SK-N-SH (cell line): ENCODE measurements at regions not wholly inside any gene's neighbourhood (a gene's known extent, or its start where the extent isn't known, plus 50 kb on each side); places are given as distances from the start of the nearest gene placed in this dataset.

ENCODE experiments used
- CTCF ChIA-PET: fragments of 300-600, 350-600 bp; formaldehyde crosslinking; extraction: SDS; loops from one replicate; lab custom pipeline; 2021; lab: Yijun Ruan, JAX
- POLR2A ChIA-PET: fragments of 350-600 bp; sonication (Branson Sonifier 250); formaldehyde crosslinking; extraction: SDS; loops from one replicate; lab custom pipeline; 2020; ENCODE audit warnings: antibody characterized with exemption, inconsistent platforms; lab: Yijun Ruan, JAX
- DNase-seq: peaks from one replicate; pipeline ENCODE4 v3.0.0; 2012
- H2AFZ ChIP-seq: fragments of 200-600 bp; sonication (generic); 2 replicates; pipeline ENCODE4 v1.8.1; 2016; ENCODE audit warnings: antibody characterized with exemption, mild to moderate bottlenecking, low read depth
- H3F3A ChIP-seq: fragments of 200-600 bp; sonication (generic); replicated peaks from 2 replicates; pipeline ENCODE3; 2016; ENCODE audit warnings: antibody characterized with exemption, mild to moderate bottlenecking; ENCODE audit not compliant: insufficient read depth
- H3K27ac ChIP-seq, 2 experiments: fragments of 200-500 bp in 1 of 2; fragments of 200-600 bp in 1 of 2; sonication (Bioruptor generic) in 1 of 2; sonication (generic), shearing (Covaris generic) in 1 of 2; 2 replicates each; pipeline versions ENCODE4 v1.5.1 to v1.6.1; 2014 to 2016; ENCODE audit warnings: low read depth in 2 of 2, inconsistent platforms in 1 of 2, low read length in 1 of 2, mild to moderate bottlenecking in 1 of 2, mixed read lengths in 1 of 2
- H3K27me3 ChIP-seq: fragments of 200-600 bp; sonication (generic), shearing (Covaris generic); 2 replicates; pipeline ENCODE4 v1.6.1; 2016; ENCODE audit warnings: mixed run types; ENCODE audit not compliant: insufficient read depth
- H3K36me3 ChIP-seq, 2 experiments: fragments of 200-500 bp in 1 of 2; fragments of 200-600 bp in 1 of 2; sonication (Bioruptor generic) in 1 of 2; sonication (generic) in 1 of 2; replicated peaks in 1 of 2; 2 replicates each; pipeline versions ENCODE3 to v1.5.1; 2014 to 2016; ENCODE audit warnings: low read length in 1 of 2, mild to moderate bottlenecking in 1 of 2; ENCODE audit not compliant: insufficient read depth in 2 of 2, control insufficient read depth in 1 of 2
- H3K4me1 ChIP-seq, 2 experiments: fragments of 200-500 bp in 1 of 2; fragments of 200-600 bp in 1 of 2; sonication (Bioruptor generic) in 1 of 2; sonication (generic), shearing (Covaris generic) in 1 of 2; 2 replicates each; pipeline versions ENCODE4 v1.5.1 to v1.6.1; 2014 to 2016; ENCODE audit warnings: low read depth in 1 of 2, low read length in 1 of 2, mixed run types in 1 of 2; ENCODE audit not compliant: insufficient read depth in 2 of 2, control insufficient read depth in 1 of 2
- H3K4me2 ChIP-seq: fragments of 200-600 bp; sonication (generic), shearing (Covaris generic); 2 replicates; pipeline ENCODE4 v1.6.1; 2017; ENCODE audit warnings: mixed run types
- H3K4me3 ChIP-seq, 2 experiments: fragments of 200-500 bp in 1 of 2; fragments of 200-600 bp in 1 of 2; sonication (Bioruptor generic) in 1 of 2; sonication (generic), shearing (Covaris generic) in 1 of 2; 2 replicates each; pipeline versions ENCODE4 v1.5.1 to v1.8.1; 2014 to 2016; ENCODE audit warnings: low read depth in 2 of 2, inconsistent platforms in 1 of 2, low read length in 1 of 2, mild to moderate bottlenecking in 1 of 2, mixed read lengths in 1 of 2, moderate library complexity in 1 of 2
- H3K79me2 ChIP-seq: fragments of 200-600 bp; sonication (generic); 2 replicates; pipeline ENCODE4 v1.8.1; 2017; ENCODE audit warnings: mild to moderate bottlenecking; ENCODE audit not compliant: insufficient read depth
- H3K9ac ChIP-seq: fragments of 200-600 bp; sonication (generic); 2 replicates; pipeline ENCODE4 v1.6.1; 2017; ENCODE audit warnings: mixed run types
- H3K9me2 ChIP-seq: fragments of 200-600 bp; sonication (generic); 2 replicates; pipeline ENCODE4 v1.6.1; 2017; ENCODE audit warnings: mixed run types
- H3K9me3 ChIP-seq: fragments of 200-600 bp; sonication (generic); 2 replicates; pipeline ENCODE4 v1.6.1; 2017; ENCODE audit warnings: mixed run types, mild to moderate bottlenecking, moderate library complexity
- H4K20me1 ChIP-seq: fragments of 200-600 bp; sonication (generic); 2 replicates; pipeline ENCODE4 v1.6.1; 2017; ENCODE audit warnings: mild to moderate bottlenecking, mixed run types; ENCODE audit not compliant: insufficient read depth
- CHD2 ChIP-seq: fragments of 150-350 bp; IDR thresholded peaks from 2 replicates; pipeline ENCODE4 v1.6.1; 2018; ENCODE audit warnings: low read length; ENCODE audit not compliant: partially characterized antibody
- ELF1 ChIP-seq: IDR thresholded peaks from 2 replicates; pipeline ENCODE4 v1.4.0; 2012
- EP300 ChIP-seq, 2 experiments: IDR thresholded peaks; 2 replicates each; pipeline versions ENCODE4 v1.4.0 to v1.6.1; 2012; ENCODE audit warnings: borderline replicate concordance in 1 of 2, low read depth in 1 of 2, low read length in 1 of 2
- FOXM1 ChIP-seq: IDR thresholded peaks from 2 replicates; pipeline ENCODE4 v1.4.0; 2012; ENCODE audit warnings: low read depth, mild to moderate bottlenecking
- GABPA ChIP-seq: IDR thresholded peaks from 2 replicates; pipeline ENCODE4 v1.4.0; 2012; ENCODE audit warnings: low read depth, mild to moderate bottlenecking
- GATA2 ChIP-seq: sonication (generic); formaldehyde crosslinking; IDR thresholded peaks from 2 replicates; pipeline ENCODE4 v1.5.0; 2020; ENCODE audit warnings: mild to moderate bottlenecking, missing genetic modification reagents
- MXI1 ChIP-seq: IDR thresholded peaks from 2 replicates; pipeline ENCODE4 v1.6.1; 2012; ENCODE audit warnings: mild to moderate bottlenecking, low read depth, low read length, improper control_type of control experiment
- NRF1 ChIP-seq: IDR thresholded peaks from 2 replicates; pipeline ENCODE4 v1.6.1; 2012; ENCODE audit warnings: low read depth, mild to moderate bottlenecking, low read length
- POLR2AphosphoS5 ChIP-seq: IDR thresholded peaks from 2 replicates; pipeline ENCODE4 v1.6.1; 2012; ENCODE audit warnings: low read depth, low read length
- RAD21 ChIP-seq: IDR thresholded peaks from 2 replicates; pipeline ENCODE4 v1.6.1; 2012; ENCODE audit warnings: mild to moderate bottlenecking, low read length
- REST ChIP-seq: IDR thresholded peaks from 2 replicates; pipeline ENCODE4 v1.6.1; 2012; ENCODE audit warnings: mild to moderate bottlenecking, low read depth, low read length, moderate library complexity
- RXRA ChIP-seq: IDR thresholded peaks from 2 replicates; pipeline ENCODE4 v1.4.0; 2012; ENCODE audit warnings: low read depth, mild to moderate bottlenecking, borderline replicate concordance
- SIN3A ChIP-seq: IDR thresholded peaks from 2 replicates; pipeline ENCODE4 v1.6.1; 2012; ENCODE audit warnings: low read depth, mild to moderate bottlenecking, low read length, moderate library complexity, borderline replicate concordance
- SMC3 ChIP-seq: IDR thresholded peaks from 2 replicates; pipeline ENCODE4 v1.6.1; 2012; ENCODE audit warnings: low read depth, low read length, improper control_type of control experiment
- TAF1 ChIP-seq: IDR thresholded peaks from 2 replicates; pipeline ENCODE4 v1.6.1; 2012; ENCODE audit warnings: low read depth, mild to moderate bottlenecking, low read length, moderate library complexity, borderline replicate concordance
- TCF12 ChIP-seq: IDR thresholded peaks from 2 replicates; pipeline ENCODE4 v1.4.0; 2012
- TEAD4 ChIP-seq: IDR thresholded peaks from 2 replicates; pipeline ENCODE4 v1.4.0; 2012; ENCODE audit warnings: mild to moderate bottlenecking, borderline replicate concordance; ENCODE audit not compliant: insufficient read depth
- WGBS: methylation state at CpG from one replicate; pipeline ENCODE4 v1.1.6; 2017; ENCODE audit warnings: low lambda C conversion rate; 5-methylcytosine and 5-hydroxymethylcytosine counted together
- TF ChIP-seq, protein P1 (sequence below): fragments of 150-350 bp; IDR thresholded peaks from 2 replicates; pipeline ENCODE4 v1.6.1; 2017; ENCODE audit warnings: antibody characterized with exemption, low read length, low read depth, borderline replicate concordance
- TF ChIP-seq, protein P2 (sequence below): IDR thresholded peaks from 2 replicates; pipeline ENCODE4 v1.4.0; 2012; ENCODE audit warnings: low read depth, borderline replicate concordance

DNA sequence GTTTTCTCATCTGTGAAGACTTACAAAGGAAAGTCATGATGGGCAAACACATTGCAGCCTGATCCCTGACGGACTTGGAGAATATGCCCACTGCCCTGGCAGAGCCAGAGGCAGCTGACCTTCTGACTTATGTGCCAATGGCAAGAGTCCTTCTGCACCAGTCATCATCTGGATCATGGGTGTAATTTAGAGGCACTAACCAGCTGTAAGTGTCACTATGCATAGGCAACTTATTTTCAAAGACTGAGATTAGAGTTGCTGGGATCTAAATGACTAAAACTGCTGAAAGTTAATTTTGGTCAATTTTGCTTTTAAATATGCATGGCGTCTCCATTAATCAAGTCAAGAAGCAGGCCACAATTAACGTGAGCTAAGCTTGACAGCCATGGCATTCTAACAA, 261.2 kb downstream of the BCL11A start:
- H3K27ac ChIP-seq, result no peak overlapping the region
- H4K20me1 ChIP-seq, result no peaks in the 10 kb centered on the region
- DNase-seq, result no peak
- no peaks in the 10 kb centered on the region for H3K4me1 ChIP-seq
- H3K9ac ChIP-seq, result no peak overlapping the region
- TF ChIP-seq CHD2, result no peak
- TF ChIP-seq GATA2 (CRISPR knock-in tag), result no peak
- TF ChIP-seq NRF1, result no peak
- TF ChIP-seq RAD21, result no peak
- no peak for TF ChIP-seq TCF12
- TF ChIP-seq TAF1, result no peak
- no peak for TF ChIP-seq FOXM1
- TF ChIP-seq EP300 (IDR thresholded peaks at IDR 0.05; ENCODE audit: borderline replicate concordance in 1 of 2, low read depth in 1 of 2, low read length in 1 of 2), result no peak
- TF ChIP-seq POLR2AphosphoS5, result no peak
- TF ChIP-seq, protein P1, sequence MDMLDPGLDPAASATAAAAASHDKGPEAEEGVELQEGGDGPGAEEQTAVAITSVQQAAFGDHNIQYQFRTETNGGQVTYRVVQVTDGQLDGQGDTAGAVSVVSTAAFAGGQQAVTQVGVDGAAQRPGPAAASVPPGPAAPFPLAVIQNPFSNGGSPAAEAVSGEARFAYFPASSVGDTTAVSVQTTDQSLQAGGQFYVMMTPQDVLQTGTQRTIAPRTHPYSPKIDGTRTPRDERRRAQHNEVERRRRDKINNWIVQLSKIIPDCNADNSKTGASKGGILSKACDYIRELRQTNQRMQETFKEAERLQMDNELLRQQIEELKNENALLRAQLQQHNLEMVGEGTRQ, result no peak
- no peak for TF ChIP-seq RXRA
- no peak for TF ChIP-seq SMC3
- TF ChIP-seq REST, result no peak
- no peak for TF ChIP-seq TEAD4
- no peak for TF ChIP-seq ELF1
- no peak for TF ChIP-seq GABPA
- no peak for TF ChIP-seq SIN3A
- TF ChIP-seq, protein P2, sequence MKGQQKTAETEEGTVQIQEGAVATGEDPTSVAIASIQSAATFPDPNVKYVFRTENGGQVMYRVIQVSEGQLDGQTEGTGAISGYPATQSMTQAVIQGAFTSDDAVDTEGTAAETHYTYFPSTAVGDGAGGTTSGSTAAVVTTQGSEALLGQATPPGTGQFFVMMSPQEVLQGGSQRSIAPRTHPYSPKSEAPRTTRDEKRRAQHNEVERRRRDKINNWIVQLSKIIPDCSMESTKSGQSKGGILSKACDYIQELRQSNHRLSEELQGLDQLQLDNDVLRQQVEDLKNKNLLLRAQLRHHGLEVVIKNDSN, result no peak
- TF ChIP-seq MXI1, result no peak
- ChIA-PET POLR2A (no interaction called here), CTCF (interaction anchor here (0.7 kb wide), 1 partner anchor 382 kb away, joined by 3 read pairs; no protein-coding TSS in a partner anchor)
- no peak overlapping the region for H3K4me3 ChIP-seq
- H2AFZ ChIP-seq, result no peak overlapping the region
- 19% methylated on average over 3 of the region's 3 CpGs for WGBS
- no peaks in the 10 kb centered on the region; the same call in 1 of the 2 replicates for H3K27me3 ChIP-seq
- H3K9me2 ChIP-seq, result no peaks in the 10 kb centered on the region
- H3K4me2 ChIP-seq, result no peak overlapping the region
- H3F3A ChIP-seq, result no peaks in the 10 kb centered on the region
- no peaks in the 10 kb centered on the region for H3K36me3 ChIP-seq
- H3K79me2 ChIP-seq, result no peaks in the 10 kb centered on the region
- H3K9me3 ChIP-seq, result no peaks in the 10 kb centered on the region
